AG04450 (cell line): ENCODE measurements at regions not wholly inside any gene's neighbourhood (a gene's known extent, or its start where the extent isn't known, plus 50 kb on each side); places are given as distances from the start of the nearest gene placed in this dataset.

ENCODE experiments used
- CTCF ChIA-PET: fragments of 300-600, 350-600 bp; formaldehyde crosslinking; extraction: SDS; loops from one replicate; lab custom pipeline; 2022; ENCODE audit warnings: antibody characterized with exemption, inconsistent platforms; lab: Charles Lee
- POLR2A ChIA-PET: fragments of 350-600 bp; formaldehyde crosslinking; extraction: SDS; loops from one replicate; lab custom pipeline; 2021; ENCODE audit warnings: antibody characterized with exemption, inconsistent platforms; lab: Yijun Ruan, JAX
- DNase-seq: peaks from one replicate; pipeline ENCODE4 v3.0.0-alpha.2; 2011; ENCODE audit warnings: low read depth, low spot score
- H3K27ac ChIP-seq: one replicate; pipeline ENCODE4 v1.5.1; 2012; ENCODE audit warnings: low read depth, low read length, control low read depth
- H3K27me3 ChIP-seq: one replicate; pipeline ENCODE4 v1.6.0; 2012; ENCODE audit warnings: low read length; ENCODE audit not compliant: control insufficient read depth, insufficient read depth
- H3K4me3 ChIP-seq: 2 replicates; pipeline ENCODE4 v1.5.1; 2011; ENCODE audit warnings: mild to moderate bottlenecking, low read depth, low read length, control low read depth
- H3K9me3 ChIP-seq: 2 replicates; pipeline ENCODE4 v1.5.1; 2012; ENCODE audit warnings: low read length; ENCODE audit not compliant: control insufficient read depth, insufficient read depth
- CTCF ChIP-seq: IDR thresholded peaks from 2 replicates; pipeline ENCODE4 v1.5.1; 2011; ENCODE audit warnings: low read depth, low read length, control low read depth, inconsistent platforms

GRCh38 chr6:43932259-43933147 is 162.5 kb downstream of the VEGFA start:
- no peak for TF ChIP-seq CTCF

GRCh38 chr6:43931201-43931600 is 161.2 kb downstream of the VEGFA start:
- H3K27me3 ChIP-seq, result peaks cover 8% of the 10 kb centered on the region
- ChIA-PET CTCF (interaction anchor here (0.7 kb wide), 1 partner anchor 263 kb away, joined by 3 read pairs; no protein-coding TSS in a partner anchor), POLR2A (no interaction called here)
- H3K27ac ChIP-seq, result no peak overlapping the region
- DNase-seq, result no peak
- no peak for TF ChIP-seq CTCF
- no peaks in the 10 kb centered on the region for H3K9me3 ChIP-seq
- H3K4me3 ChIP-seq, result no peak overlapping the region

More at GRCh38 chr6:43932259-43933147, 162.5 kb downstream of the VEGFA start:
- peaks cover 8% of the 10 kb centered on the region for H3K27me3 ChIP-seq
- ChIA-PET POLR2A (no interaction called here), CTCF (interaction anchor here (1.4 kb wide), 1 partner anchor 158 kb away, joined by 5 read pairs; no protein-coding TSS in a partner anchor)
- peak overlapping the region; percentile 73 for H3K27ac ChIP-seq
- DNase-seq, result no peak
- H3K9me3 ChIP-seq, result no peaks in the 10 kb centered on the region; the same call in 1 of the 2 replicates
- H3K4me3 ChIP-seq, result no peak overlapping the region

- ChIA-PET CTCF (interaction anchor here (0.7 kb wide), 1 partner anchor 262 kb away, joined by 3 read pairs; no protein-coding TSS in a partner anchor), POLR2A (no interaction called here)
- no peak for DNase-seq
- TF ChIP-seq CTCF, result no peak
- Histone ChIP-seq H3K27me3 (peaks cover 6% of the 10 kb centered on the region), H3K27ac (no peak overlapping the region), H3K4me3 (no peak overlapping the region), H3K9me3 (no peaks in the 10 kb centered on the region)
These were observed 160.6 kb downstream of the VEGFA start for GRCh38 chr6:43930440-43931154.

- TF ChIP-seq CTCF, result no peak
- Histone ChIP-seq H3K27me3 (peaks cover 3% of the 10 kb centered on the region), H3K4me3 (no peak overlapping the region), H3K9me3 (no peaks in the 10 kb centered on the region), H3K27ac (no peak overlapping the region)
- CTCF ChIA-PET, result interaction anchor here (1.3 kb wide), 1 partner anchor 145 kb away, joined by 4 read pairs; no protein-coding TSS in a partner anchor
- DNase-seq, result no peak
- POLR2A ChIA-PET, result no interaction called here
These were observed 159.5 kb downstream of the VEGFA start for GRCh38 chr6:43929511-43929910.
